Dendritic cell treated with granulocyte-macrophage colony-stimulating factor and Interleukin-4, amounts not matched to agents 40 ng/mL and 50 ng/mL, for 4 days (primary cell): ENCODE measurements at regions not wholly inside any gene's neighbourhood (a gene's known extent, or its start where the extent isn't known, plus 50 kb on each side); places are given as distances from the start of the nearest gene placed in this dataset.
"Not testable (repeated sequence)": the region's sequence is repeated elsewhere in the genome, so short reads cannot be mapped to it uniquely, and the experiment has no call there.

ENCODE experiments used
- H3K27ac Mint-ChIP-seq: one replicate; pipeline ENCODE4 v1.8.0; 2022; ENCODE audit warnings: mild to moderate bottlenecking, mixed read lengths
- H3K27me3 Mint-ChIP-seq: one replicate; pipeline ENCODE4 v1.8.0; 2022; ENCODE audit warnings: mild to moderate bottlenecking, mixed read lengths
- H3K36me3 Mint-ChIP-seq: one replicate; pipeline ENCODE4 v1.8.0; 2022; ENCODE audit warnings: low read depth, mixed read lengths
- H3K4me1 Mint-ChIP-seq: one replicate; pipeline ENCODE4 v1.8.0; 2022; ENCODE audit warnings: low read depth, mixed read lengths
- H3K4me3 Mint-ChIP-seq: one replicate; pipeline ENCODE4 v1.8.0; 2022; ENCODE audit warnings: mild to moderate bottlenecking, moderate library complexity, mixed read lengths
- H3K9me3 Mint-ChIP-seq: one replicate; pipeline ENCODE4 v1.8.0; 2022; ENCODE audit warnings: mixed read lengths
- intact Hi-C: fragments of 100-400 bp; cut with micrococcal nuclease; formaldehyde crosslinking; loops from one replicate; pipeline ENCODE4 v1.15.0; 2022

DNA sequence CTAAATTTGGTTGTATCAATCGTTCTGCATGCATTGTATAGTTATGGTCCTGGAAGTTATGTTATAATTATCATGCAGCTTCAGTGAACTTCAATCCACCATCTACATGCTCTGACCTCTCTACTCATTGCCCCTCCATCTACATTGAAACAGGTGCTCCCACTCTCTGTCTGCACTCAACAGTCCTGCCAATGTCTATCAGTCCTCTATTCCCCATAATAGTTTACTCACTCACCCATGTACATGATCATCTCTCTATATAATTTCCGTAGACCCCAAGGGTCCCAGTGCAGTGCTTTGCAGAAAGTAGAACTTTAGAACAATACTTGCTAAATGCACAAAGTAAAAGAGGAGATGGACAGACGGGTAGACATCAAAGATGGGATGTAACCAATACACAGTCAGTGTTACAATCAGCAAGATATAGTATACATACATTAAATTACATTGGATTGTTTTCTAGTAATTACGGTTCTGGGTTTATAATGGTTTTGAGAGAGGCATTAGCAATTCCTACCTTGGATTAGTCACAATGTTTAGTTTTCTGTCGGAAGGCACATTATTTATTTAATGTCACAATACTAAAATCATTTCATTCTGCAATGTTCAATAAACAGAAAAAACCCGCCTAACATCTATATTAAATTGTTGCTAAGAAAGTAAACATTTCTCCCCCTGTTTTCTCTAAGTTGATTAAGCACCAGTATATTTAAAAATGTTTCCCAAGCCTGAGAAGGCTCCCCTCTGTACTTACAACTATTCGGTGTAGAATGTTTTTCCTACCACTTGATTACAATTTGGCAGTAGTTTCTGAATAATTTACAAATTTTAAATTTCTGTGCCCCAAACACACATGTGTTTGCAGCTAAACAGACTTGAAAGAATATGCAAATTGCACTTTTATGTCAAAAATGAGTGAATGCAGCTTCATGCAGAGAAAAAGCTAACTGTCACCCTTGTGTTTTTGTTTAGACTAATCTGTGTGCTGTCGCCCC lies 94.4 kb upstream of the SIX2 start:
- Mint-ChIP-seq H3K4me1 (no peaks in the 10 kb centered on the region), H3K27ac (no peak overlapping the region), H3K36me3 (no peaks in the 10 kb centered on the region), H3K9me3 (no peaks in the 10 kb centered on the region), H3K4me3 (no peak overlapping the region), H3K27me3 (peaks cover 8% of the 10 kb centered on the region)
- intact Hi-C loops: no loop called here

DNA sequence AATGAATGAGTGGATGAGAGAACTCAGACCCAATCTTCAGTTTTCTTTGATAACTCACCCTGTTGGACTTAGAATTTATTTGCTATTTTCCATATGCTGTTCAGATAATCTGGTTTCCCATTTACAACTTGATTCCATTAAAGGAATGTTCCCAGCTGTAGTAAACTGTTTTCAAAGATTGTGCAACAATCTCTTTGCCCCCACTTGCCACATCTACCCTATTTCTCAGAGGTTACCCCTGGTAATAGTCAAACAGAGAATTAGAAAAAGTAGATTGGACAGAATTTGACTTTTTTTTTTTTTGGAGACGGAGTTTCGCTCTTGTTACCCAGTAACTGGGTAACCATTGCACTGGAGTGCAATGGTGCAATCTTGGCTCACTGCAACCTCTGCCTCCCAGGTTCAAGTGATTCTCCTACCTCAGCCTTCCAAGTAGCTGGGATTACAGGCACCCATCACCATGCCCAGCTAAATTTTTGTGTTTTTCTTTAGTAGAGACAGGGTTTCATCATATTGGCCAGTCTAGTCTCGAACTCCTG lies 93.4 kb upstream of the SIX2 start:
- Mint-ChIP-seq H3K9me3 (no peaks in the 10 kb centered on the region), H3K27me3 (peaks cover 3% of the 10 kb centered on the region), H3K36me3 (no peaks in the 10 kb centered on the region), H3K27ac (no peak overlapping the region), H3K4me1 (no peaks in the 10 kb centered on the region), H3K4me3 (no peak overlapping the region)
- intact Hi-C loops: no loop called here

DNA sequence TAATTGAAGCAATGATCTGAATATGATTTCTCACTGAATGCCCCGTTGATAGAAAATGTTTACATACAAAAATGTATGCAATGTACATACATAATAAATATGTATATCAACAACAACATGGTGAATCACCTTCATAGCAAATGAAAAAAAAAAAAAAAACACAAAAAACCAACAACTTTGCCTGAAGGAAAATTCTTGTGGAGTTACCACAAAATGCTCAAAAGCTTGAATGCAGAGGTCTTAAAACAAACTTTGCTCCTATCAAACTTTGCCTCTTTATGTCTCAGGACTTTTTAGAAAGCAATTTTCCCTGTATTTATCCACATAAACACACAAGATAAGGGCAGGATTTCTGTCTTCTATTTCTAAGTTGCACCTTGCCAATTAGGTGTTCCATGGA lies 92.9 kb upstream of the SIX2 start:
- H3K27me3 Mint-ChIP-seq: peaks cover 3% of the 10 kb centered on the region
- no peak overlapping the region for H3K4me3 Mint-ChIP-seq
- intact Hi-C loops: no loop called here
- H3K4me1 Mint-ChIP-seq: no peaks in the 10 kb centered on the region
- no peaks in the 10 kb centered on the region for H3K9me3 Mint-ChIP-seq
- H3K36me3 Mint-ChIP-seq: no peaks in the 10 kb centered on the region
- no peak overlapping the region for H3K27ac Mint-ChIP-seq

DNA sequence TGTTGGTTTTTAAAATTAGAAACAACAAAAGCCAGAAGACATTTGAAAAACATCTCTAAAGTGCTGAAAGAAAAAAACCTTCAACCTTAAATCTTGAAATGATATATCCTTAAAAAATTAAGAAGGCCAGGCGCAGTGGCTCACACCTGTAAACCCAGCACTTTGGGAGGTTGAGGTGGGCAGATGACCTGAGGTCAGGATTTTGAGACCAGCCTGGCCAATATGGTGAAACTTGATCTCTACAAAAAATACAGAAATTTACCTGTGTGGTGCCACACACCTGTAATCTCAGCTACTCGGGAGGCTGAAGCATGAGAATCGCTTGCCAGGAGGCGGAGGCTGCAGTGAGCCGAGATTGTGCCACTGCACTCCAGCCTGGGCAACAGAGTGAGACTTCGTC lies 87.7 kb upstream of the SIX2 start:
- H3K4me1 Mint-ChIP-seq: no peaks in the 10 kb centered on the region
- no peak overlapping the region for H3K27ac Mint-ChIP-seq
- intact Hi-C loops: loop anchor here (10.0 kb wide), 1 partner anchor 52 kb away; no protein-coding TSS in a partner anchor
- no peaks in the 10 kb centered on the region for H3K9me3 Mint-ChIP-seq
- no peak overlapping the region for H3K4me3 Mint-ChIP-seq
- no peaks in the 10 kb centered on the region for H3K36me3 Mint-ChIP-seq
- peaks cover 13% of the 10 kb centered on the region for H3K27me3 Mint-ChIP-seq

DNA sequence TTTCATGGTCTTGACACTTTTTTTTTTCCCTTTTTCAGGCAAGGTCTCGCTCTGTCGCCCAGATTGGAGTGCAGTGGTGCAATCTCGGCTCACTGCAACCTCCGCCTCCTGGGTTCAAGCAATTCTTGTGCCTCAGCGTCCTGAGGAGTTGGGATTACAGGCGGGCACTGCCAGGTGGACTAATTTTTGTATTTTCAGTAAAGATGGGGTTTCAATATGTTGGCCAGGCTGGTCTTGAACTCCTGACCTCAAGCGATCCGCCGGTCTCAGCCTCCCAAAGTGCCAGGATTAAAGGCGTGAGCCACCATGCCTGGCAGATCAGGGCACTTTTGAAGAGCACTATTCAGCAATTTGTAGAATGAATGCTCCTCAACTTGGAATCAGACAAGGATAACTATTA lies 86.8 kb upstream of the SIX2 start:
- not testable (repeated sequence) for H3K27ac Mint-ChIP-seq, H3K36me3 Mint-ChIP-seq, H3K4me1 Mint-ChIP-seq, H3K4me3 Mint-ChIP-seq, H3K9me3 Mint-ChIP-seq
- H3K27me3 Mint-ChIP-seq: peaks cover 13% of the 10 kb centered on the region
- intact Hi-C loops: loop anchor here (10.0 kb wide), 1 partner anchor 51 kb away; no protein-coding TSS in a partner anchor

DNA sequence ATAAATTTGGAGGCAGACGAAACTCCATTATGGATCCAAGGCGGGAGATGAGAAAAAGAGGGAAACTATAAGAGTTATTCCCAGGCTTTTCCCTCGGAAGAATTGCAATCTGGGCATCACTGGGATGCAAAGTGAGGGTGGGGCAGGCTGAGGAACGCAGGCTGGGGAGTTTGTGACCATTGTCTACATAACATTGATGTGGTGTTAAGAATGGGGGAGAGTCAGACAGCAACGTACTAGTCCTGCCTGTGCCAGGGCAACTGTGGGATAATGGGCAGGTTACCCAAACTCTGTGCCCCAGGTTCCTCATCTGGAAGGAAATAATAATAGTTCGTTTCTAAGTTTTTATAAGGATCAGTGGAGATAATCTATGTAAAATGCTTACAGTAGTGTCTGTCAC lies 84.4 kb upstream of the SIX2 start:
- intact Hi-C loops: loop anchor here (10.0 kb wide), 1 partner anchor 49 kb away; no protein-coding TSS in a partner anchor
- no peak overlapping the region for H3K4me3 Mint-ChIP-seq
- H3K9me3 Mint-ChIP-seq: no peaks in the 10 kb centered on the region
- no peaks in the 10 kb centered on the region for H3K4me1 Mint-ChIP-seq
- H3K27ac Mint-ChIP-seq: no peak overlapping the region
- peaks cover 16% of the 10 kb centered on the region for H3K27me3 Mint-ChIP-seq
- no peaks in the 10 kb centered on the region for H3K36me3 Mint-ChIP-seq

DNA sequence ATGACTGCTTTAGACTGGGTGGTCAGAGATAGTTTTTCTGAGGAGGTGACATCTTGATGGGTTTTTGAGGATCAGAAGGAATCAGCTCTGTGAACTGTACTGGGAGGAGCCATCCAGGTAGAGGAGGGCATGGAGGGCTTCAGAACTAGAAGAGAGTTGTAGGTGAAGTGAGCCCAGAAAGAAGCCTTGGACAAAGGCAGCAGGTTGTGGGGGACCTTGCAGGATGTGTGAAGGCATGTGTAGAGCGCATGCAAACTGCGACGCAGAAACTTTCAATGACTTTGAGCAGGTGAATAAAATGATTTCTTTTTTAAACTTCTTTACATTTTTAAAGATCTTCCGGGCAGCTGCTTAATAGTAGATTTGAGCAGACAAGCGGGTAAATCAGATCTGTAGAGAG lies 83.9 kb upstream of the SIX2 start:
- Mint-ChIP-seq H3K4me3 (no peak overlapping the region), H3K36me3 (no peaks in the 10 kb centered on the region), H3K27ac (no peak overlapping the region), H3K27me3 (peaks cover 17% of the 10 kb centered on the region), H3K4me1 (no peaks in the 10 kb centered on the region), H3K9me3 (no peaks in the 10 kb centered on the region)
- intact Hi-C loops: loop anchor here (10.0 kb wide), 1 partner anchor 48 kb away; no protein-coding TSS in a partner anchor

DNA sequence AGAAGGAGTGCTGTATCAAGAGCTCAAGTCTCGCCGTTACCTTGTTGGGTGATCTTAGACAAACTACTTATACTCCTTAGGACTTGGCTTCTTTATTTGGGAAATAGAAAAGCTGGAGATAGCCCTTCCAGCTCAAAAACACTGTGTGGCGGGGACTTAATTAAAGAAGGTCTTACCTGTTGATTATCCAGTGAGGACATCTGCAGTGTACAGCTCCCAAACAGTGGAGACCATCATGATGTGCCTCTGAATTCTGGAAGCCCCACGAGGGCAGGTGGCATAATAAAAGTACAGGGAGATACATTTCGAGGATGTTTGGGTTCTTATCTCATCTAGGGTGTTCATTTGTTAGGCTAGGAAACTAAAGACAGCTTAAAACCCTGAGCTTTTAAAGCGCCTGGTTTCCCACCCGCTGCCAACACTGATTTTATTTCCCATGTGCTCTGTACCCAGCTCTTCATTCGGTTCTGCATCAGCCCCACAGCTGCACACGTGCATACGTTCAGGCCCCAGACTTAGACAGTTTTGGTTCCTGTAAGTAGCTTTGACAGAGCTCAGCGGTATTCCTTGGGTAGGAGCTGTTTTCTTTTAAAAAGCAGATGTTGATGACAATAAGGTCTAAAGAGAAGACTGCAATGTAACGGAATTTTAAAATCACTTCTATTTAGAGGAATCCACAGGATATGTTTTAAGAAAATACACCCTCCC lies 80.5 kb upstream of the SIX2 start:
- Mint-ChIP-seq H3K4me3 (no peak overlapping the region), H3K36me3 (no peaks in the 10 kb centered on the region), H3K4me1 (no peaks in the 10 kb centered on the region), H3K27me3 (peaks cover 12% of the 10 kb centered on the region), H3K9me3 (no peaks in the 10 kb centered on the region), H3K27ac (no peak overlapping the region)
- intact Hi-C loops: loop anchor here (10.0 kb wide), 1 partner anchor 45 kb away; no protein-coding TSS in a partner anchor

DNA sequence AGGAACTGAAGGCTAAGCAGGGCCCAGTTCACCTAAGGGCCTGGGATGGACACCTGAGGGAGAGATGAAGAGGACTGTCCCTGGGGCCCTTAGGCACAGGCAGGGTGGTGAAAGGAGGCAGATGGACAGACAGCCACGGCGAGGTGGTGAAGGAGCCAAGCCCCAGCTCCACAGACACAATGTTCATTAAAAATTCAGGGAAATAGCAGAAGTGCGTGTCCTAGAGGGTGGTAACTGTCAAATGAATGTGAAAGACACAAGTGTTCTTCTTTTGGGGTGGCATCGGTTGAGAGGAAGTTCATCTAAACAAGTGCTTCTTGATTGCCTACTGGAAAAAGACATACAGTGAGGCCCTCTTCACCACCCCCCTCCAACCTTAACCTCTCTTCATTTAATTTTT lies 76.2 kb upstream of the SIX2 start:
- peaks cover 8% of the 10 kb centered on the region for H3K27me3 Mint-ChIP-seq
- intact Hi-C loops: no loop called here
- no peak overlapping the region for H3K4me3 Mint-ChIP-seq
- no peak overlapping the region for H3K27ac Mint-ChIP-seq
- H3K4me1 Mint-ChIP-seq: no peaks in the 10 kb centered on the region
- H3K36me3 Mint-ChIP-seq: no peaks in the 10 kb centered on the region
- H3K9me3 Mint-ChIP-seq: no peaks in the 10 kb centered on the region

DNA sequence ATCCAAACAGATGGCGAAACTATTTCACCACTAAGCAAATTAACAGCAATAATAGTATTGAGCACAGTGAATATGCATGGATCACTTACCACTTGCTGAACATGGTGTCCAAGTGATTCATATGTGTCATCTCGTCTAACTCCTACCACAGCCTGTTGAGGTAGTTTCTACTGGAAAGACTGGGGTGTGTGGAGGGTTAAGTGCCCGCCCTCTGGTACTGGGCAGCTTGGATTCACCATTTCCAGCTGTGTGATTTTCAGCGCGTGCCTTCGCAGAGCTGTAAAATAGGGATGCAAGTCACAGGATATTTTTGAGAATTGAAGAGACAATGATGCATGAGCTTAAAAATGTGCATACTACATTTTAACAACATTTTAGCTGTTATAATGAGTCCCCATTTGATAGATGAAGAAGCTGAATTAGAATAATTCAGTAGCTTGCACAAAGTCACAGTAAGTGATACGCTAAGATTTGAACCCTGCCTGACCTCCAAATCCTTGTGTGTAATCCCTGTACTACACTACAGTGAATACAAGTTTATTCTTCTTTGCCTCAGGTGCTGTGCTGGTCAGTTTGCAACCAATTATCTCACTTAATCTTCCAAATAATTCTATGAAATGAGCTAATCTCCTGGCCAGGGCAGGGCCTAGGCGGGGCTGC lies 75.2 kb upstream of the SIX2 start:
- no peaks in the 10 kb centered on the region for H3K36me3 Mint-ChIP-seq
- intact Hi-C loops: no loop called here
- H3K4me1 Mint-ChIP-seq: no peaks in the 10 kb centered on the region
- peaks cover 7% of the 10 kb centered on the region for H3K27me3 Mint-ChIP-seq
- no peaks in the 10 kb centered on the region for H3K9me3 Mint-ChIP-seq
- H3K4me3 Mint-ChIP-seq: no peak overlapping the region
- no peak overlapping the region for H3K27ac Mint-ChIP-seq

DNA sequence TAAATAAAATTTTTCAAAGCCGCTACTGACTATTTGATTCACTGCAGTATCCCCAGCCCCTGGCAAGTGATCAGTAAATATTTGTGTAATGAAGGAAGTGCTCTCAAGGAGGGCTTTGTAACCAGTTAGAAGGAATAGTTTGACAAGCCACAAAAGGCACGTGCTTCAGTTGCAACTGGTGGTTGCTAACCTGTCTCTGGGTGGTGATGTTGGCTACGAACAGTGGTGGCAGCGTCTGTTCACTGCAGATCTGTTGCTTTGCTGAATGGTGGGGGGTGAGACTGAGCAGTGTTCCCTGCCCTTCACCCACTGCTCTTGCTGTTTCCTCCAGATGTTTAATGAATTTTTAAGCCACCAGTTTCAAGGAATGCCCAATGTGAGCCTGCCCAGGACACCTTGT lies 73.9 kb upstream of the SIX2 start:
- no peak overlapping the region for H3K4me3 Mint-ChIP-seq
- H3K4me1 Mint-ChIP-seq: no peaks in the 10 kb centered on the region
- H3K27me3 Mint-ChIP-seq: peaks cover 6% of the 10 kb centered on the region
- intact Hi-C loops: no loop called here
- no peaks in the 10 kb centered on the region for H3K36me3 Mint-ChIP-seq
- no peaks in the 10 kb centered on the region for H3K9me3 Mint-ChIP-seq
- no peak overlapping the region for H3K27ac Mint-ChIP-seq

DNA sequence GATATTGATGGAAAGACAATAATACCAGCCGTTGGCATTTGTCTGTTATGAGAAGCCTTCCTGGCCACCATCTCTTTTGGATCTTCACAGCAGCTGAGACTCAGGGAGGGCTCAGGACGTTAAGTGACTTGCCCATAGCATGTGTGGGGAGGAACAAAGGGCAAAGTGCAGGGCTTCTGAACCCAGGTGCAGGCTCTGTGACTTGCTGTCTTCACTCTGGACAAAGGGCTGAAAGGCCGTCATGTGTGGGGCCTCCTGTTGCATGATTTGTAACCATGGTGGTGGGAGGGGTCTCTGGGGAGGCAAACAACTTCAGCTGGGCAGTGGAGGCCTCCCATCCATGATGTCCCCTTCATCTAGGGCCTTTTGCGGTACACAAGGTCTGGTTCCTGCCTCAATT lies 65.5 kb upstream of the SIX2 start:
- Mint-ChIP-seq H3K4me1 (no peaks in the 10 kb centered on the region), H3K4me3 (no peak overlapping the region), H3K27ac (no peak overlapping the region), H3K27me3 (peaks cover 9% of the 10 kb centered on the region), H3K9me3 (no peaks in the 10 kb centered on the region), H3K36me3 (no peaks in the 10 kb centered on the region)
- intact Hi-C loops: no loop called here

DNA sequence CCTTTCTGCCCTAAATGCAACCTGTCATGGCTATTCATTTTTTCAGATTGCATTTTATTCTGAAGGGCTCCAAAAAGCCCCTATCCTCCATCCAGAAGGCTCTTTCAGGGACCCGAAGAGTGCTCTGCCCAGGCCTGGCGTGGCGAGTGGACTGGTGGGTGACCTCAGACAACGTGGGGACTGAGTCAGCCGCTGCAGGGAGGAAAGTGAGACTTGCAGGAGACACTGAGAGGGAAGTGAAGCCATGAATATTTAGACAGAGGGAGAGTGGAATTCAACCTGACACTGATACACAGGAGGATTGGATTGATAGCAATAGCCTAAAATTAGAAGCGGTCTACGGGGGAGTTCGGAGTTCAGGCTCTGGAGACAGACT lies 63.6 kb upstream of the SIX2 start:
- Mint-ChIP-seq H3K36me3 (no peaks in the 10 kb centered on the region), H3K4me3 (no peak overlapping the region), H3K27ac (no peak overlapping the region), H3K27me3 (peaks cover 9% of the 10 kb centered on the region), H3K4me1 (no peaks in the 10 kb centered on the region), H3K9me3 (no peaks in the 10 kb centered on the region)
- intact Hi-C loops: no loop called here
